ENCODE measurements at regions not wholly inside any gene's neighbourhood (a gene's known extent, or its start where the extent isn't known, plus 50 kb on each side); places are given as distances from the start of the nearest gene placed in this dataset.

GRCh38 chr15:39312984-39313383, 267.9 kb upstream of the THBS1 start:
- dilution Hi-C loops (cut with MboI; ENCODE audit: extremely low pct_ligation_motif_present, low sequenced_read_pairs) (no loop called here), intact Hi-C loops (cut with micrococcal nuclease) (no loop called here)
- no peaks in the 10 kb centered on the region for H3K36me3 ChIP-seq (ENCODE audit: control insufficient read depth in 2 of 2, extremely low read depth in 1 of 2, insufficient read depth in 2 of 2, low read length in 2 of 2)
- H3K4me1 ChIP-seq (ENCODE audit: control insufficient read depth, extremely low read depth, insufficient read depth, low read length), result no peaks in the 10 kb centered on the region
- no peaks in the 10 kb centered on the region for H3K9me1 ChIP-seq (replicated peaks; ENCODE audit: control insufficient read depth, extremely low read depth, insufficient read depth, low read length)
- H3K9ac ChIP-seq (replicated peaks; ENCODE audit: extremely low read depth, insufficient read depth, low read length), result no peak overlapping the region
- H2AFZ ChIP-seq (ENCODE audit: low read depth, low read length), result no peak overlapping the region
- H3K27ac ChIP-seq (ENCODE audit: insufficient read depth, low read depth, low read length), result no peak overlapping the region
- H3K27me3 ChIP-seq (ENCODE audit: control insufficient read depth in 2 of 2, insufficient read depth in 2 of 2, low read length in 2 of 2), result no peaks in the 10 kb centered on the region
- FAIRE-seq (no peak), DNase-seq (ENCODE audit: low read depth, low spot score) (no peak)
- no peaks in the 10 kb centered on the region for H4K20me1 ChIP-seq (replicated peaks; ENCODE audit: control insufficient read depth, extremely low read depth, insufficient read depth, low read length)
- no peak for TF ChIP-seq MAX (IDR thresholded peaks at IDR 0.05; ENCODE audit: insufficient read depth, insufficient read length)
- TF ChIP-seq MYC (IDR thresholded peaks at IDR 0.05; ENCODE audit: low read depth, low read length), result no peak
- no peak for TF ChIP-seq EZH2 (IDR thresholded peaks at IDR 0.05; ENCODE audit: borderline replicate concordance, low read depth, low read length, severe bottlenecking)
- no peak for TF ChIP-seq GATA2 (IDR thresholded peaks at IDR 0.05; ENCODE audit: insufficient read depth, insufficient read length, low read depth, low read length)
- TF ChIP-seq POLR2AphosphoS5 (IDR thresholded peaks at IDR 0.05; ENCODE audit: insufficient read depth, low read depth, low read length), result no peak
- no peaks in the 10 kb centered on the region for H3K9me3 ChIP-seq (replicated peaks; ENCODE audit: control insufficient read depth, insufficient read depth, low read length)
- no peak overlapping the region for H3K4me3 ChIP-seq (replicated peaks in 1 of 3; ENCODE audit: insufficient read depth in 1 of 3, low read depth in 1 of 3, low read length in 3 of 3)
- ChIA-PET CTCF (interaction anchor here (2.1 to 2.4 kb wide), 2 partner anchors 13 to 267 kb away, joined by 6 to 9 read pairs; no protein-coding TSS in a partner anchor), POLR2A (no interaction called here)
- no TSS peak for BruUV-seq (replicated peaks)
- H3K79me2 ChIP-seq (ENCODE audit: control insufficient read depth, insufficient read depth, low read length), result no peaks in the 10 kb centered on the region
- H3K4me2 ChIP-seq (ENCODE audit: insufficient read depth, low read length), result no peak overlapping the region

- DNase-seq (ENCODE audit: low read depth, low spot score) (no peak), FAIRE-seq (no peak)
- no peak overlapping the region for H3K4me2 ChIP-seq (ENCODE audit: insufficient read depth, low read length)
- H3K4me1 ChIP-seq (ENCODE audit: control insufficient read depth, extremely low read depth, insufficient read depth, low read length), result no peaks in the 10 kb centered on the region
- no peaks in the 10 kb centered on the region for H3K9me3 ChIP-seq (replicated peaks; ENCODE audit: control insufficient read depth, insufficient read depth, low read length)
- no peaks in the 10 kb centered on the region for H3K36me3 ChIP-seq (ENCODE audit: control insufficient read depth in 2 of 2, extremely low read depth in 1 of 2, insufficient read depth in 2 of 2, low read length in 2 of 2)
- no peak overlapping the region for H3K4me3 ChIP-seq (replicated peaks in 1 of 3; ENCODE audit: insufficient read depth in 1 of 3, low read depth in 1 of 3, low read length in 3 of 3)
- TF ChIP-seq EZH2 (IDR thresholded peaks at IDR 0.05; ENCODE audit: borderline replicate concordance, low read depth, low read length, severe bottlenecking) (no peak), CTCF (IDR thresholded peaks at IDR 0.05; ENCODE audit: extremely low read depth in 1 of 2, insufficient read depth in 1 of 2, low read depth in 1 of 2, low read length in 2 of 2) (no peak), POLR2A (IDR thresholded peaks at IDR 0.05; ENCODE audit: low read depth, low read length) (no peak), MAX (IDR thresholded peaks at IDR 0.05; ENCODE audit: insufficient read depth, insufficient read length) (no peak), JUN (IDR thresholded peaks at IDR 0.05; ENCODE audit: borderline replicate concordance, insufficient read depth, insufficient read length, low read depth) (no peak), FOS (IDR thresholded peaks at IDR 0.05; ENCODE audit: borderline replicate concordance, insufficient read depth, low read length) (no peak)
- BruUV-seq (replicated peaks), result no TSS peak
- CTCF ChIA-PET, result interaction anchor here (1.2 to 2.4 kb wide), 3 partner anchors 12 to 266 kb away, joined by 3 to 9 read pairs (median 6); no protein-coding TSS in a partner anchor
- H2AFZ ChIP-seq (ENCODE audit: low read depth, low read length), result peak overlapping the region; percentile 37
- no peaks in the 10 kb centered on the region for H3K27me3 ChIP-seq (ENCODE audit: control insufficient read depth in 2 of 2, insufficient read depth in 2 of 2, low read length in 2 of 2)
- dilution Hi-C loops (cut with MboI; ENCODE audit: extremely low pct_ligation_motif_present, low sequenced_read_pairs), result no loop called here
- no peaks in the 10 kb centered on the region for H3K9me1 ChIP-seq (replicated peaks; ENCODE audit: control insufficient read depth, extremely low read depth, insufficient read depth, low read length)
- POLR2A ChIA-PET, result no interaction called here
- intact Hi-C loops (cut with micrococcal nuclease), result no loop called here
- no peaks in the 10 kb centered on the region for H3K79me2 ChIP-seq (ENCODE audit: control insufficient read depth, insufficient read depth, low read length)
- no peak overlapping the region for H3K27ac ChIP-seq (ENCODE audit: insufficient read depth, low read depth, low read length)
- no peak overlapping the region for H3K9ac ChIP-seq (replicated peaks; ENCODE audit: extremely low read depth, insufficient read depth, low read length)
- no peaks in the 10 kb centered on the region for H4K20me1 ChIP-seq (replicated peaks; ENCODE audit: control insufficient read depth, extremely low read depth, insufficient read depth, low read length)
Observed at GRCh38 chr15:39313467-39313866, 267.4 kb upstream of the THBS1 start.

Measured in endothelial cell of umbilical vein (primary cell).